ENCODE measurements at regions not wholly inside any gene's neighbourhood (a gene's known extent, or its start where the extent isn't known, plus 50 kb on each side); places are given as distances from the start of the nearest gene placed in this dataset.
"Not testable (repeated sequence)": the region's sequence is repeated elsewhere in the genome, so short reads cannot be mapped to it uniquely, and the experiment has no call there.

DNA sequence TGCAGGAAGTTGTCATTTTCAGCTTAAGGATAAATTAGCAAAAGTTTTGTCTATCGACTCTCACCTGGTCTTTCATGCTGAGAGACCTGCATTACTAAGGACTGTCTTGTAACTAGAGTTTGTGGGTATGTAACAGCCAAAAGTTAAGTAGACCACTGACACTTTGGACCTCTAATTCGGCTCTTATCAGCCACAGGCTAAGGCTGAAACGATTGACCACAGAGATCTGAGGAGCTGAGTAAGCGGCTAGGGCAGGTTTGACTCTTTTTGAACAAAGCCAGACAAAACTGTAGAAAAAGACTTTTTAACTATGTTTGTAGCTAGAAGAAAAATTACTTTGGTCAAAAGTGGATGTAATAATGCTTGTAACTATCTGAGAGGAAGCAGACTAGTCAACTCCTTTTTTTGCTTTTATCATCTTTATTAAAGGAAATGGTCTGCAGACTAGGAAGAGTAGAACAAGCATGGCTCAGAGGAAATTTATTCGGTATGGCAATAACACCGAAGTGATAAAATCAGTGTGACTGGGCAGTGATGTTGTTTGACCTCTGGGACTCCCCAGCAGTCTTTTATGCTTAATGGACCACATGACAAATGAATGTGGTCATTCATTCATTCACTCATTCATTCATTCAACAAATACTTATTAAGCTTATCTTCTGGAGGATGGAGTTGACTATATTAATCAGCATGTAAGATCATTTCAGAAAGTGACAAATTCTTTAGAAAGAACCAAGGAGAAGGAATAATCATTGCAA lies 725.0 kb upstream of the HS3ST5 start:
- intact Hi-C loops (cut with micrococcal nuclease), result no loop called here

DNA sequence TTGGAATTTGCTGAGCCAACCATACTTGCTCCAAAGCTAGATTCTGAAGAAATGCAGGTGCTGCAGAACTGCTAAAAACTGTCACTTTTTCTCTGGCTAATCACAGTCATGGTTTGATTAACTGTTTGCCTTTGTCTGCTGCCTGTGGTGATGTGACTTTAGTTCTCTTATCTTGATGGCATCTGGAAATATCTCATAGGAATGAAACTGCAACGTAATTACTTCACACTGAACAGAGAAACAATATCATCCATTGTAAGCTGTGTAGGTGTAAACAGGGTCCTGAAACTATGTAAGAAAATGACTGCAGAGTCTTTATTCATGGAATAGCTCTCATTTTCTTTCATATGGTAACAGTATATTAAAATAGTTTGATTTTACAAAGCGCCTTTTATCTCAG lies 721.9 kb upstream of the HS3ST5 start:
- intact Hi-C loops (cut with micrococcal nuclease), result no loop called here

DNA sequence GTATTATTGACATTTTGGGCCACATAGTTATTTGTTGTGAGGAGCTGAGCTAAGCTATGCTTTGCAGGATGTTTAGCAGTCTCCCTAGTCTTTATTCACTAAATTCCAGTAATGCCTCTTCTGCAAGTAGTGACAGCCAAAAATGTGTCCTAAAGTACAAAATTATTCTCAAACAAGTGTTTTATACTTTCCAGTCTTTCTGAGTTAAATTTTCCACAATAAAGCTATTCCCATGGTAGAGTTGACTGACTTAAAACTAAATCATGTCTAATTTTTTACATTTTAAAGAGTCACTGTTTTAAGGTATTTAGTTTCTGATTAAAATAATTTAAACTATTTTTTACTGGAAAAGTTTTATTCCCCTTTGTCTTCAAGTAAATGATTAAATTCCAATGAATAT lies 717.8 kb upstream of the HS3ST5 start:
- intact Hi-C loops (cut with micrococcal nuclease), result no loop called here

DNA sequence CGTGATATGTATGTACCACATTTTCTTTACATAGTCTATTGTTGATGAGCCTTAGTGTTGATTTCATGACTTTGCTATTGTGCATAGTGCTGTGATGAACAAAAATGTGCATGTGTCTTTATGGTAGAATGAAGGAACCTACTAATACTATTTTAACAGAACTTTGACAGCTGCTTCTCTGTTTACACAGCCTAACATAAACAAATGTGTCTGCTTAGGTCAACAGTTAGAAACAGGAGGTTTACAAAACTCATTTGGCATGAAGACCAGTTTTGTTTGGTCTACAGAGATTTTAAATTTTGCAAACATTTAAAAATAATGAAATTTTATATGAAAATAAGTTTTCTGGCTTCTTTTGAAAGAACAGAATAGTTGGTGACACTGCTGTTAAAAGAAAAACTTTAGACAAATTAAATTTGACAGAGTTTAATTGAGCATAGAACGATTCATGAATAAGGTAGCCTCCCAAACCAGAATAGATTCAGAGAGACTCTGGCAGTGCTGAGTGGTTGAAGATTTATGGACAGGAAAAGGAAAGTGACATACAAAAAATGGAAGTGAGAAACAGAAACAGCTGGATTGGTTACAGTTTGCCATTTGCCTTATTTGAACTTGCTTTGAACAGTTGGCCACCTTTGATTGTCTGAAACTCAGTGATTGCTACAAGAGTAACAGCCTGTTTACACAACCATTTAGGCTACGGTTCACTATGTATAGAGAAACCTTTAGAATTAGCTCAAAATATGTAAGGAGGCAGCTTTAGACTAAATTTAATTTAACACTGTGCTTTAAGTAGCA lies 715.8 kb upstream of the HS3ST5 start:
- intact Hi-C loops (cut with micrococcal nuclease), result no loop called here

DNA sequence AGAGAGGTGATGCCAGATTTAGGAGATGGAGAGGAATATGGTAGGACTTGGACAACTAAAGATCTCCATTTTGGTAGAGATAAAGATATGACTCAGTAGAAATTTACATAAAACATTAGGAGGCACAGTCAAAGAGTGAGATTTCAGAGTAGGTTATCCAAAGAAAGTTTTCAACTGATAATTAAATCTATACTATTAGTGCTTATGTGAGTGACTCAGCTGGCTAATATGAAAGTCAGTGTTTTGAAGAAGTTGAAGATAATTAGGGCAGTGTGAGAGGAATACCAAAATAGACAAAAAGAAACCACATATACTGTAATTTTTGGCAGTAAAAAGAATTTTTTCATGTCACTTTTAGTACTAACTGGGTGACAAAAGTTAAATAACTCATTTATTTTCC lies 712.8 kb upstream of the HS3ST5 start:
- intact Hi-C loops (cut with micrococcal nuclease), result no loop called here

DNA sequence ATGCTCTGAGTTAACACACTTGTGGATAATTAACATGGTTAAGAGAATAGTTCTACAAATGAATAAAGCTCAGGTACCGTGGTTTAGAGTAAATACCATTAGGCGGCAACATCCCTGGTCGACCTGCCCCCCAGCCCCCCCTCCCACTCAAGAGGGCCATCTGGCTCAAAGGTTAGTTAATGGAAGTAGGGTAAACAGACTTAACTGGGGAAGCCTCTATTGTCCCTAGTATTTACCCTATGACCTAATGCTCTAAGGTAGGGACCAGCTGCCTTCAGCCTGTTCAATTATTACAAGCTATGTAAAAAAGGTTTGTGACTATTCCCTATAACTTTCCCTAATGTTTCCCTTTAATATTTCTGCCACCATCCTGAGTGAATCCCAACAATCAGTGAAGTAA lies 711.4 kb upstream of the HS3ST5 start:
- intact Hi-C loops (cut with micrococcal nuclease), result not testable (repeated sequence)

DNA sequence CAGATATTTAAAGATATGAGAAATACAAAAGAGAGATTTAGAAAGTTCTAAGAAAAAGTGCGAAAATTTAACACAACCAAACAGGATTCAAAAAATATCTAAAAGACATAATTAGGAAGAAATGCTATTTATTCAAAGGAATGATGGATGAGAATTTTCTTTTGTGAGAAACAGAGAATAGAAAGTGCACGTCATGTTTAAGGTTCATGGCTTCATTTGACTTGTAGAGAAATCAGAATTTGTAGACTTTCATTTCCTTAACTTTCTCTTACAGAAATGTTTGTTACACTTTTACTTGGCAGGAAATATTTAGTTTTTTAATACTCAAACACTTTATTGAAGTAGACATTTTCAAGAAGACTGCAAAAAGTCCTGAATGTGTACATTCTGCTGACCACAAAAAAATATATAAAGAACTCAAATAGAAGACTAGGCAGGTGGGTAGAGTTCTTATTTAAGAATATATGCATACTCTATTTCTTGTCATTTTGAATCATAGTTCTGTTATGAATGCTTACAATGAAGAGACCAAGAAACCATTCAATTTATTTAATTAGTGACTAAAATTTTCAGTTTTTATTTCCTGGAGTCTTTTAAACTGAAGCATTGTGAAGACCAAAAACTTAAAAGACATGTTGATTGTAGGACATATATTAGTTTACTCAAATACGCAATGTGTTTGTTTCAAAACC lies 710.5 kb upstream of the HS3ST5 start:
- intact Hi-C loops (cut with micrococcal nuclease), result no loop called here

DNA sequence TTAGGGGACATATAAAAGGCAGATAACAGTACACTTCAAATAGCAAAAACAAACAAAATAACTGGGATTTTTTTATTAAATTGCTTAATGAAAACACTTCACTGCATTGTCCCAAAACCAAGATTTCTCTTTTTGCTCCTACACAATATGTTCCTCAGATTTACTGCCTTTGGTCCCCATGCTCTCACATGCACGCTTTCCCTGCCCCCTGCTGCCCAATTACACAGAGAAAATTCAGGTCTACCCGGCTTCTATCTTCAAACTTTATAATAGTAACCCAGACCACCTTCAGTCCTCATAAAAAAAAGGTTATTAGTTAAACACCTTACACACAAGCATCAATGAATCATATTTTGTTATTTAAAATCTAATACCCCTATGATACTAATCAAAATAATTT lies 673.8 kb upstream of the HS3ST5 start:
- intact Hi-C loops (cut with micrococcal nuclease), result no loop called here

DNA sequence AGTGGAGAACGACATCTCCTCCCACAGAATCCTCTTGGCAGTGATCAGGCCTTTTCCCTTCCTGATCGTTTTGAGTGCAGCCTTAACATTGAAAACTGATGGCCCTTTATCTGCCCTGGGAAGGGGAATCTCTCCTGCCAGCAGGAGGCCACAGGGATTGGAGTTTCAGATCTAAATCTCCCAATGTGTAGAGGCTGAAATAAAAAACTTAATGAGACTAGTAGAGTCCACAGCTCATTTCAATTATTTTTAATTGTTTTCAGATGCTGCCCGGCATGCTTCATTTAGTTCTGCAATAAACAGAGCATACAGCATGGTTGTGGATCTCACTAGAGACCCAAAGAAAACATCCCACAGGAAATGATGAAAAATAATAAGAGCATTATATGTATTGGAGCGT lies 662.2 kb upstream of the HS3ST5 start:
- intact Hi-C loops (cut with micrococcal nuclease), result no loop called here

DNA sequence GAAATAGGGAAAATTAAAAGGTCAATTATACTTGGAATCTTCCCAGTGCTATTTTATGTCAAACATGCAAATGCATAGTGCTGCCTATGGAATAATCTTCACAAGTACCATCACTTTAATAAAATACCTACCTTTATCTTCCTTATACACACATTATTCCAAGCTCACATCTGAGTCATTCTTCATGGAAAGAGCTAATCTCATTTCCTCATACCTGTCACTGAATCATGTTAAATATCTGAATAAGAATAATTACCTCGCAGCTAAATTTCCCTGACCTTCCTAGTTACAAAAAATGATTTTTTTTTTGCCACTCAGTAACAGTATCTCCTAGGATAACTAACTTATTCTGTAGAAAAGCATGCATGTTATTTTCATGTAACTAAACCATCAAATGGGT lies 661.4 kb upstream of the HS3ST5 start:
- intact Hi-C loops (cut with micrococcal nuclease), result no loop called here

DNA sequence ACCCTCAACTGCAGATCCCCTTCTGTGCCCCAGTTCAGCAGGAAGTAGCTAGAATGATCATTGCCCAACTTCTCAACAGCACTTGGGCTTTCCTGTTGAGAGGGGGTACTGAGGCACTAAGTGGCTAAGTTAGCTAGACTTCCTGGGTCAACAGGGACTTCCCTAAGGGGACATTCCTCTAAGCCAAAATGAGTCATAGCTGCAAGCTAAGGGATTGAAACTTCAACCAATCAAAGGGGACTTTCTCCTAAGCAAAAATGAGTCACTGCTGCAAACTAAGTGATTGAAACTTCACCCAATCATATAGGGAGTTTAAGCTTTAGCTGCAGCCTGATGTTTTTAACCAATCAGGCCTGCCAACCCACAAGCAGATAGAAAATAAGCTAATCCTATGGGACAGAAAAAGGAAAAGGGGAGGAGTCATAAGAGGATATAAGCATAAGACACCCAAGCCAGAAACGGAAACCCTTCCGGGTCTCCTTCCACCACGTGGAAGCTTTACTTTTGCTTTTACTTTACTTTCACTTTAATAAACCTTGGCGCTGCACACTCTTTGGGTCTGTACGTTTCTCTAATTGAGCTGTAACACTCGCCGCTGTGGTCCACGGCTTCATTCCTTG lies 659.0 kb upstream of the HS3ST5 start:
- intact Hi-C loops (cut with micrococcal nuclease), result no loop called here

DNA sequence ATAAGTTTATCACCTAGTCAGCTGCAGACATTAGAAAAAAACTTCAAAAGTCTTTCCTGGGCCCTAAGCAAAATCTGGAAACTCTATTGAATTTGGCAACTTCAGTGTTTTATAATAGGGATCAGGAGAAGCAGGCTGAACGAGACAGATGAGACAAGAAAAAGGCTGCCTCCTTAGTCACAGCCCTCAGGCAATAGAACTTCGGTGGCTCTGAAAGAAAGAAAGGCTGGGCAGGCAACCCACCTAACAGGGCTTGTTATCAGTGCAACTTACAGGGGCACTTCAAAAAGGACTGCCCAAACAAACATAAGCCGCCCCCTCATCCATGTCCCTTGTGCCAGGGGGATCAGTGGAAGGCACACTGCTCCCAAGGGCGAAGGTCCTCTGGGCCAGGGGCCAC lies 657.9 kb upstream of the HS3ST5 start:
- intact Hi-C loops (cut with micrococcal nuclease), result no loop called here

DNA sequence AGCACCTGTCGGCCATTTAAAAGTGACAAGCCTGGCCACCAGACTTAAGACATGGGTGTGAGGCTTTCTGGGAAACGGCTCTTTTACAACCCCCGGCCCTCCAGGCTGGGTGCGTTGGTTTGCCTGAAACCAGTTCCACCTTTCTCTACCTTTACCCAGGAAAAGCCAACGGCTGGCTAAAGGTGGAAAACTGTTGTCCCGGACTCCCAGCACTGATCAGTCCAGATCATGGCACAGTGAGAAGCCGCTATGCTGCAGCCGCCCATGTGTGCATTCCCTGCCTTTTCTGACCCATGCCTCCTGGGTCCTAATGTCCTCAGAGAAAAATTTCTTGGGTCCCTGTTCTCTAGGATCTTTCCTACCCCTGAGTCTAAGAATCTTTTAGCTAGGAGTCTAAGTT lies 655.7 kb upstream of the HS3ST5 start:
- intact Hi-C loops (cut with micrococcal nuclease), result no loop called here

DNA sequence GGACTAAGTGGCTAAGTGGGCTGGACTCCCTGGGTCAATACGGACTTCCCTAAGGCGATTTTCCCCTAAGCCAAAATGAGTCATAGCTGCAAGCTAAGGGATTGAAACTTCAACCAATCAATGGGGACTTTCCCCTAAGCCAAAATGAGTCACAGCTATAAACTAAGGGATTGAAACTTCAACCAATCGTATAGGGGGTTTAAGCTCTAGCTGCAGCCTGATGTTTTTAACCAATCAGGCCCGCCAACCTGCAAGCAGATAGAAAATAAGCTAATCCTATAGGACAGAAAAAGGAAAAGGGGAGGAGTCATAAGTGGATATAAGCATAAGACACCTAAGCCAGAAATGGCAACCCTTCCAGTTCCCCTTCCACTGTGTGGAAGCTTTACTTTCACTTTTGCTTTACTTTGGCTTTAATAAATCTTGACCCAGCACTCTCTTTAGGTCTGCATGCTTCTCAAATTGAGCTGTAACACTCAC lies 655.0 kb upstream of the HS3ST5 start:
- intact Hi-C loops (cut with micrococcal nuclease), result loop anchor here (1.0 kb wide), 1 partner anchor 9 kb away; no protein-coding TSS in a partner anchor

DNA sequence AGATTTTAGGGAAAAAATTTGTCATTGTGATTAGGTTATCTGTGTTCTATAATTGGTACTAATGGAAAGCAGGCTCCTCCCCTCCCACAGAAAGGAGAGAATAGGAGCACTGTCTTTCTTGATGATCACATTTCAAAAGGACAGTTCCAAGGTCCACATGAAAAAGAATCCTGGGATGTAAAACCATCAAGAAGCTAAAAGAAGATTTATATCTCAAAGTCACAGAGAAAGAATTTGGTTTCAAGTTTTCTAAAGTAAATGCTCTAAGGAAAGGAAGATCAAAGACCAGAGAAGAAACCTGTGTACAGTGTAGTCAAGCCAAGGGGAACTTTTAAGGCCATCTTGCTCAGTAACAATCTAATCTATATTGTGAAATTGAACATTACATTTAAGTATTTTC lies 652.7 kb upstream of the HS3ST5 start:
- intact Hi-C loops (cut with micrococcal nuclease), result no loop called here

DNA sequence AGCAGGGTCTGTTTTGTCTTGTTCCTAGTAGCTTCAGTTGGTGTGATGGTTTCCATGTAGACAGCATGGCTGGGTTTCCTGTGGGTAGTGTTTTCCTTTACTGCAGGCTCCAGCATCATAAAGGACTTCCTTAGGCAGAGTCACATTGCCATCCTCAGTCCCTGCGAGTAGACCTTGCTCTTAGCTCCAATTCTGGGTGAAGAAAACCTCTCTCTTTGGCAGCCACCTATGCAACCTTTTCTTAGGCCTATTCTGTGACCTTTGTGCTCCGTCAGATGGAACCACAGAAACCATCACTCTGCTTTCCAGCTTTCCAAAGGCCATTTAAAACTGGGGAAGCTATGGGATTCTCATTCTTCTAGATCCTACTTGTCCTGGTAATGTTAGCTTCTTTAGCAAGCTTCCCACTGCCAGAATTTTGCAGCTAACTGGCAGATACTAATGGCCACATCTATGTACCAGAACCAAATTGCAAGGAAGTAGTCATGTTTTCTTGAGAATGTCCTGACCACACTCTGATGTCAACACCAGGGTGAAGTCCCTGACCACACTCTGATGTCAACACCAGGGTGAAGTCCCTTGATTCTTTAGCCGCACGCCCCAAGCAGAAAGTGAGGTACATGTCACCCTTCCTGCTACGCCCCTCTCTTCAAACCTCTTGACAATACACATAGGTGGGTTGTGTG lies 646.6 kb upstream of the HS3ST5 start:
- intact Hi-C loops (cut with micrococcal nuclease), result loop anchor here (1.0 to 5.0 kb wide), 4 partner anchors 8 to 1132 kb away; partner anchors contain the start of genes HDAC2, MARCKS and NT5DC1

DNA sequence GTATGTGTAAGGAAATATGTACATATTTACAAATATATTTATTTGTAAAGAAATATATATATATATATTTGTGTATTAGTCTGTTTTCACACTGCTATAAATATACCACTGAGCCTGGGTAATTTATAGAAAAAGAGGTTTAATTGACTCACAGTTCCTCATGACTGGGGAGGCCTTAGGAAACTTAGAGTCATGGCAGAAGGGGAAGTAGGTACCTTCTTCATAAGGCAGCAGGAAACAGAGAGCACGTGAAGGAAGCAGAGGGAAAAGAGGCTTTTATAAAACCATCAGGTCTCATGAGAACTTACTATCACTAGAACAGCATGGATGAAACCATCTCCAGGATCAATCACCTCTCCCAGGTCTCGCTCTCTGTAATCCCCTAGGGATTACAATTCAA lies 644.5 kb upstream of the HS3ST5 start:
- intact Hi-C loops (cut with micrococcal nuclease), result loop anchor here (5.0 kb wide), 2 partner anchors 1115 to 1130 kb away; partner anchors contain the start of genes MARCKS and NT5DC1

DNA sequence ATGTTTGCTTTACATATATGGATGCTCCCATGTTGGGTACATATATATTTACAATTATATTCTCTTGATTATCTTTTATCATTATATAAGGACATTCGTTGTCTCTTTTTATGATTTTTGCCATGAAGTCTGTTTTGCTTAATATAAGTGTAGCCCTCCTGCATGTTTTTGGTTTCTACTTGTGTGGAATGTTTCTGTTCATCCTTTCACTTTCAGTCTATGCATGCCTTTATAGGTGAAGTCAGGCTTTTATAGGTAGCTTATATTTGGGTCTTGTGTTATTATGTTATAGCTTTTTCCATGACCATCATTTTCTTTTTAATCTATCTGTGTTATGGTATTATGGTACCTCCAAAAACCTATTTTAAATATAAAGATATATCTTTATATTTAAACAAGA lies 612.5 kb upstream of the HS3ST5 start:
- intact Hi-C loops (cut with micrococcal nuclease), result no loop called here

DNA sequence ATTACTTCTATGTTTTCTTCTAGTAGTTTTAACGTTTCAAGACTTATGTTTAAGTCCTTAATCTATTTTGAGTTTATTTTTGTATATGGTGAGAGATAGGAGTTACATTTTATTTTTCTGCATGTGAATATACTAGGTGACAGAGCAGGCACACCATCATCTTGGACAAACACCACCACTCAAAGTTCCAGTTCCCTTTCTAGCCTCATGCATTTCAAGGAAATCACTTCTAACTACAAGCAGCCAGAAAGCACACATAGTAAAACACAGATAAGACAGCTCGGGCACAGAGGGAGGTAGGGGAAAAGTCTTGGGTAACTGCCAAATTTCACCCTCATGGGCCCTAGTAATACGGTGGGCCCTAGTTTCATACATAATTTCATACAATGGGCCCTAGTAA lies 609.4 kb upstream of the HS3ST5 start:
- intact Hi-C loops (cut with micrococcal nuclease), result no loop called here

DNA sequence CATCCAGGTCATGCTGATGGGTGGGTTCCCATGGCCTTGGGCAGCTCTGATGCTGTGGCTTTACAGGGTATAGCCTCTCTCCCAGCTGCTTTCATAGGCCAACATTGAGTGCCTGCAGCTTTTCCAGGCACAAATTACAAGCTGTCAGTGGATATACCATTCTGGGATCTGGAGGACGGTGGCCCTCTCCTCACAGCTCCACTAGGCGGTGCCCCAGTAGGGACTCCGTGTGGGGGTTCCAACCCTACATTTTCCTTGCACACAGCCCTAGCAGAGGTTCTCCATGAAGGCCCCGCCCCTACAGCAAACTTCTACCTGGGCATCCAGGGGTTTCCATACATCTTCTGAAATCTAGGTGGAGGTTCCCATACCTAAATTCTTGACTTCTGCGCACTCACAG lies 602.6 kb upstream of the HS3ST5 start:
- intact Hi-C loops (cut with micrococcal nuclease), result no loop called here

DNA sequence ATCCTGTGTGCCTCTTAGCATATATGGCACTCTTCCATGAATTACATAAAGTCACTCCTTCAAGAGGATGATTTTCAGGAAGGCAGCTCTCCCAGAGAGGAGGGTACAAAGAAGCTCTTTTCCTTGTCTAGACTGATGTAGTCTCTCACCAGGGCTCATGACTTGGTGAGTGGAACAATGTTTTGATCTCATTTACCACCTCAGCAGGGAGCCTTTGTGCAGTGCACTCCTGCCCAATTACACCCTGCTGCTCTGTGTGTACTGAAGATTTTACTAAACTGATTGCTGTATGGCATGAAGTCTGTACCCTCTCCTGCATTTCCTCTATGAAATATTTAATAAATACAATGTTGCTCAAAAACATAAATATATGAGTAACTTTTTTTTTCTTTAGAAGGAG lies 598.3 kb upstream of the HS3ST5 start:
- intact Hi-C loops (cut with micrococcal nuclease), result no loop called here
